ENCODE measurements at regions not wholly inside any gene's neighbourhood (a gene's known extent, or its start where the extent isn't known, plus 50 kb on each side); places are given as distances from the start of the nearest gene placed in this dataset.

DNA sequence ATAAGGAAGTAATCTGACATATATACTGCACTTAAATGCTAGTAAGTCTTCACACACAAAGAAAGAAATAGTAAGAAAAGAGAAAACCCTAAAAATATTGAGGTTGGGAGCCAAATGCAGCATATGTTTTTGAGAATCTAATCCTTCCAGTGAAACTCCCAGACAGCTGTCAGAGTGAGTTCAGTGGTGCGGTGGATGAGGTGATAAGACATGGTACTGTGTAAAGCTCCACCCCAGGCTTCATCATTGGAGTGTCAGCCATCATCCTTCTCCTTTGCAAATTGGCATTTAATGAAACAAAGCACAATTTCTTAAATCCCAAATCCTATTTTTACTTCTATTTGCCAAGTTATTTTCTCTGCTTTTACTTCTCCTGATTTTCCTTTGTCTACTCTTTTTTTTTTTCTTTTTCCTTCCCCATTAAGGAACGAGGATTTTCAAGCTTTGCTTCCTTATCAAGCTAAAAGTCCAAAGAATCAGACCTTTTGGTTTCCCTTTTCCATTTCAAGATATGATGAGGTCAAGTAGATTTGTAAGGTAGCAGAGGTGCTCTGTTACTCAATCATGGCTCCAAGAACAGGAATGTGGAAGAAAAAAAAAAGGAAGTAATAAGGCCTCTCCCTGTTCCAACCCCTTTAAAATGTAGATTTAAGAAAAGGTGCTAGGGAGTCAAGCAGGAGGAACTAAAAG lies 343.3 kb downstream of the SETD4 start:
- no peak for TF ChIP-seq CBX2 (IDR thresholded peaks at IDR 0.05; ENCODE audit: borderline replicate concordance, low read depth)
- TF ChIP-seq HDAC2 (IDR thresholded peaks at IDR 0.05) = no peak
- TF ChIP-seq, protein P1, sequence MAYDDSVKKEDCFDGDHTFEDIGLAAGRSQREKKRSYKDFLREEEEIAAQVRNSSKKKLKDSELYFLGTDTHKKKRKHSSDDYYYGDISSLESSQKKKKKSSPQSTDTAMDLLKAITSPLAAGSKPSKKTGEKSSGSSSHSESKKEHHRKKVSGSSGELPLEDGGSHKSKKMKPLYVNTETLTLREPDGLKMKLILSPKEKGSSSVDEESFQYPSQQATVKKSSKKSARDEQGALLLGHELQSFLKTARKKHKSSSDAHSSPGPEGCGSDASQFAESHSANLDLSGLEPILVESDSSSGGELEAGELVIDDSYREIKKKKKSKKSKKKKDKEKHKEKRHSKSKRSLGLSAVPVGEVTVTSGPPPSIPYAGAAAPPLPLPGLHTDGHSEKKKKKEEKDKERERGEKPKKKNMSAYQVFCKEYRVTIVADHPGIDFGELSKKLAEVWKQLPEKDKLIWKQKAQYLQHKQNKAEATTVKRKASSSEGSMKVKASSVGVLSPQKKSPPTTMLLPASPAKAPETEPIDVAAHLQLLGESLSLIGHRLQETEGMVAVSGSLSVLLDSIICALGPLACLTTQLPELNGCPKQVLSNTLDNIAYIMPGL (CRISPR knock-in tag; IDR thresholded peaks at IDR 0.05; ENCODE audit: borderline replicate concordance) = no peak
- no peak for TF ChIP-seq RNF2 (IDR thresholded peaks at IDR 0.05; ENCODE audit: borderline replicate concordance, low read depth)
- TF ChIP-seq EP300 (IDR thresholded peaks at IDR 0.05) = no peak
- TF ChIP-seq, protein P2, sequence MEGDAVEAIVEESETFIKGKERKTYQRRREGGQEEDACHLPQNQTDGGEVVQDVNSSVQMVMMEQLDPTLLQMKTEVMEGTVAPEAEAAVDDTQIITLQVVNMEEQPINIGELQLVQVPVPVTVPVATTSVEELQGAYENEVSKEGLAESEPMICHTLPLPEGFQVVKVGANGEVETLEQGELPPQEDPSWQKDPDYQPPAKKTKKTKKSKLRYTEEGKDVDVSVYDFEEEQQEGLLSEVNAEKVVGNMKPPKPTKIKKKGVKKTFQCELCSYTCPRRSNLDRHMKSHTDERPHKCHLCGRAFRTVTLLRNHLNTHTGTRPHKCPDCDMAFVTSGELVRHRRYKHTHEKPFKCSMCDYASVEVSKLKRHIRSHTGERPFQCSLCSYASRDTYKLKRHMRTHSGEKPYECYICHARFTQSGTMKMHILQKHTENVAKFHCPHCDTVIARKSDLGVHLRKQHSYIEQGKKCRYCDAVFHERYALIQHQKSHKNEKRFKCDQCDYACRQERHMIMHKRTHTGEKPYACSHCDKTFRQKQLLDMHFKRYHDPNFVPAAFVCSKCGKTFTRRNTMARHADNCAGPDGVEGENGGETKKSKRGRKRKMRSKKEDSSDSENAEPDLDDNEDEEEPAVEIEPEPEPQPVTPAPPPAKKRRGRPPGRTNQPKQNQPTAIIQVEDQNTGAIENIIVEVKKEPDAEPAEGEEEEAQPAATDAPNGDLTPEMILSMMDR (IDR thresholded peaks at IDR 0.05) = no peak

Data from A549 (cell line).